H1 (cell line): ENCODE measurements at regions not wholly inside any gene's neighbourhood (a gene's known extent, or its start where the extent isn't known, plus 50 kb on each side); places are given as distances from the start of the nearest gene placed in this dataset.
"Not testable (repeated sequence)": the region's sequence is repeated elsewhere in the genome, so short reads cannot be mapped to it uniquely, and the experiment has no call there.

ENCODE experiments used
- CTCF ChIA-PET: fragments of 300-600 bp; sonication (Branson Sonifier 250); formaldehyde crosslinking; loops from one replicate; lab custom pipeline; 2021; ENCODE audit not compliant: partially characterized antibody; lab: Charles Lee
- POLR2A ChIA-PET: fragments of 300-600 bp; sonication (Branson Sonifier 250); formaldehyde crosslinking; loops from one replicate; lab custom pipeline; 2021; ENCODE audit warnings: inconsistent platforms; ENCODE audit not compliant: partially characterized antibody; lab: Charles Lee
- DNase-seq, 2 experiments: peaks; one replicate each; pipeline versions ENCODE4 v3.0.0 to v3.0.0-alpha.2; 2010 to 2022; ENCODE audit warnings: low spot score in 2 of 2, low read depth in 1 of 2, mixed read lengths in 1 of 2
- FAIRE-seq: peaks from 2 replicates; lab custom pipeline; 2011; peaks lifted over from hg19 to GRCh38; lab: Jason Lieb, UNC
- H2AFZ ChIP-seq: 2 replicates; pipeline ENCODE4 v1.8.1; 2012; ENCODE audit warnings: low read length, inconsistent platforms
- H2AK5ac ChIP-seq: 2 replicates; pipeline ENCODE4 v1.6.1; 2013; ENCODE audit warnings: low read depth, low read length
- H2BK120ac ChIP-seq: replicated peaks from 2 replicates; pipeline ENCODE3; 2013; ENCODE audit warnings: low read depth, low read length, inconsistent platforms
- H2BK12ac ChIP-seq: 2 replicates; pipeline ENCODE4 v1.6.1; 2013; ENCODE audit warnings: low read depth, low read length
- H2BK15ac ChIP-seq: 2 replicates; pipeline ENCODE4 v1.6.1; 2013; ENCODE audit warnings: low read length
- H2BK20ac ChIP-seq: 2 replicates; pipeline ENCODE4 v1.6.1; 2013; ENCODE audit warnings: low read length
- H2BK5ac ChIP-seq: 2 replicates; pipeline ENCODE4 v1.6.1; 2013; ENCODE audit warnings: low read depth, low read length
- H3K14ac ChIP-seq: 2 replicates; pipeline ENCODE4 v1.6.1; 2013; ENCODE audit warnings: inconsistent platforms; ENCODE audit not compliant: insufficient read length
- H3K18ac ChIP-seq: 2 replicates; pipeline ENCODE4 v1.6.1; 2013; ENCODE audit warnings: low read length; ENCODE audit errors: extremely low read depth
- H3K23ac ChIP-seq: 2 replicates; pipeline ENCODE4 v1.6.1; 2013; ENCODE audit warnings: inconsistent platforms; ENCODE audit not compliant: insufficient read length
- H3K23me2 ChIP-seq: 2 replicates; pipeline ENCODE4 v1.6.1; 2013; ENCODE audit warnings: low read depth, low read length
- H3K27ac ChIP-seq: 2 replicates; pipeline ENCODE4 v1.6.1; 2011; ENCODE audit warnings: low read depth, low read length, inconsistent platforms
- H3K27me3 ChIP-seq, 4 experiments: replicated peaks in 1 of 4; 1 replicate in 1 of 4; 2 replicates in 3 of 4; pipeline versions ENCODE4 v1.6.1 to v1.8.1; 2011 to 2013; ENCODE audit warnings: low read length in 3 of 4, mild to moderate bottlenecking in 3 of 4, inconsistent platforms in 2 of 4, mixed read lengths in 2 of 4, moderate library complexity in 1 of 4; ENCODE audit not compliant: control insufficient read depth in 3 of 4, insufficient read depth in 3 of 4; ENCODE audit errors: extremely low read depth in 1 of 4
- H3K36me3 ChIP-seq, 4 experiments: 2 replicates each; pipeline versions ENCODE4 v1.6.1 to v1.8.1; 2011 to 2013; ENCODE audit warnings: mild to moderate bottlenecking in 4 of 4, low read length in 3 of 4, moderate library complexity in 2 of 4, control low read depth in 1 of 4, inconsistent platforms in 1 of 4; ENCODE audit not compliant: insufficient read depth in 4 of 4, control insufficient read depth in 2 of 4
- H3K4ac ChIP-seq: replicated peaks from 2 replicates; pipeline ENCODE3; 2013; ENCODE audit warnings: low read length, low read depth, mixed read lengths, inconsistent platforms; ENCODE audit not compliant: insufficient read length
- H3K4me1 ChIP-seq, 4 experiments: replicated peaks in 1 of 4; 1 replicate in 1 of 4; 2 replicates in 3 of 4; pipeline versions ENCODE4 v1.6.1 to v1.8.1; 2011 to 2013; ENCODE audit warnings: low read length in 3 of 4, inconsistent platforms in 2 of 4, mixed read lengths in 1 of 4; ENCODE audit not compliant: insufficient read depth in 4 of 4, control insufficient read depth in 3 of 4
- H3K4me2 ChIP-seq, 2 experiments: 2 replicates each; pipeline versions ENCODE4 v1.6.1 to v1.8.1; 2011 to 2013; ENCODE audit warnings: low read depth in 2 of 2, low read length in 2 of 2, control low read depth in 1 of 2, inconsistent platforms in 1 of 2, mild to moderate bottlenecking in 1 of 2; ENCODE audit not compliant: insufficient read depth in 1 of 2
- H3K4me3 ChIP-seq, 4 experiments: fragments of 200-600, 300-600 bp in 1 of 4; sonication (generic), shearing (Covaris generic), sonication (Bioruptor Twin) in 1 of 4; 2 replicates each; pipeline versions ENCODE4 v1.5.1 to v1.8.1; 2011 to 2016; ENCODE audit warnings: low read length in 4 of 4, low read depth in 3 of 4, control low read depth in 2 of 4, inconsistent platforms in 2 of 4, mild to moderate bottlenecking in 2 of 4, mixed read lengths in 1 of 4, moderate library complexity in 1 of 4; ENCODE audit not compliant: insufficient read depth in 2 of 4; ENCODE audit errors: extremely low read depth in 1 of 4
- H3K56ac ChIP-seq: replicated peaks from 2 replicates; pipeline ENCODE3; 2013; ENCODE audit warnings: low read depth, mild to moderate bottlenecking, mixed read lengths, low read length, inconsistent platforms; ENCODE audit not compliant: insufficient read length
- H3K79me1 ChIP-seq: 2 replicates; pipeline ENCODE4 v1.6.1; 2013; ENCODE audit warnings: low read depth, low read length, control low read depth
- H3K79me2 ChIP-seq, 2 experiments: 2 replicates each; pipeline versions ENCODE4 v1.6.1 to v1.8.1; 2012 to 2013; ENCODE audit warnings: low read length in 2 of 2, mild to moderate bottlenecking in 2 of 2, inconsistent platforms in 1 of 2; ENCODE audit not compliant: insufficient read depth in 2 of 2, control insufficient read depth in 1 of 2
- H3K9ac ChIP-seq, 4 experiments: replicated peaks in 1 of 4; 1 replicate in 1 of 4; 2 replicates in 3 of 4; pipeline versions ENCODE4 v1.6.1 to v1.8.1; 2011 to 2013; ENCODE audit warnings: low read depth in 3 of 4, low read length in 3 of 4, control low read depth in 2 of 4, mild to moderate bottlenecking in 2 of 4, moderate library complexity in 2 of 4, inconsistent platforms in 1 of 4; ENCODE audit errors: extremely low read depth in 1 of 4
- H3K9me3 ChIP-seq, 2 experiments: 2 replicates each; pipeline versions ENCODE4 v1.6.1 to v1.8.1; 2012 to 2013; ENCODE audit warnings: mild to moderate bottlenecking in 2 of 2, moderate library complexity in 2 of 2, control low read depth in 1 of 2, inconsistent platforms in 1 of 2, low read depth in 1 of 2, low read length in 1 of 2, mixed read lengths in 1 of 2; ENCODE audit not compliant: insufficient read depth in 2 of 2
- H4K20me1 ChIP-seq, 2 experiments: replicated peaks in 1 of 2; 2 replicates each; pipeline versions ENCODE3 to v1.8.1; 2011 to 2013; ENCODE audit warnings: inconsistent platforms in 2 of 2, low read length in 2 of 2, mild to moderate bottlenecking in 1 of 2; ENCODE audit not compliant: insufficient read depth in 2 of 2, control insufficient read depth in 1 of 2
- H4K5ac ChIP-seq: 2 replicates; pipeline ENCODE4 v1.6.1; 2013; ENCODE audit warnings: low read length, low read depth, mixed read lengths, inconsistent platforms; ENCODE audit not compliant: insufficient read length
- H4K8ac ChIP-seq: 2 replicates; pipeline ENCODE4 v1.8.0; 2013; ENCODE audit warnings: mild to moderate bottlenecking, moderate library complexity, low read length, inconsistent platforms; ENCODE audit not compliant: insufficient read depth; ENCODE audit errors: extremely low read depth
- H4K91ac ChIP-seq: replicated peaks from 2 replicates; pipeline ENCODE3; 2013; ENCODE audit warnings: low read length, mixed read lengths, inconsistent platforms; ENCODE audit not compliant: insufficient read length
- WGBS, 2 experiments: shearing (Covaris generic) in 1 of 2; methylation state at CpG; one replicate each; pipeline versions ENCODE4 v1.1.6 to v1.1.7; 2013 to 2015; ENCODE audit warnings: low lambda C conversion rate in 2 of 2, mixed read lengths in 2 of 2, inconsistent platforms in 1 of 2, low coverage in 1 of 2, missing lambda C conversion rate in 1 of 2; ENCODE audit not compliant: insufficient replicate concordance in 2 of 2, insufficient coverage in 1 of 2, insufficient read length in 1 of 2; ENCODE audit errors: extremely low coverage in 1 of 2, missing lambda C conversion rate in 1 of 2; 5-methylcytosine and 5-hydroxymethylcytosine counted together

DNA sequence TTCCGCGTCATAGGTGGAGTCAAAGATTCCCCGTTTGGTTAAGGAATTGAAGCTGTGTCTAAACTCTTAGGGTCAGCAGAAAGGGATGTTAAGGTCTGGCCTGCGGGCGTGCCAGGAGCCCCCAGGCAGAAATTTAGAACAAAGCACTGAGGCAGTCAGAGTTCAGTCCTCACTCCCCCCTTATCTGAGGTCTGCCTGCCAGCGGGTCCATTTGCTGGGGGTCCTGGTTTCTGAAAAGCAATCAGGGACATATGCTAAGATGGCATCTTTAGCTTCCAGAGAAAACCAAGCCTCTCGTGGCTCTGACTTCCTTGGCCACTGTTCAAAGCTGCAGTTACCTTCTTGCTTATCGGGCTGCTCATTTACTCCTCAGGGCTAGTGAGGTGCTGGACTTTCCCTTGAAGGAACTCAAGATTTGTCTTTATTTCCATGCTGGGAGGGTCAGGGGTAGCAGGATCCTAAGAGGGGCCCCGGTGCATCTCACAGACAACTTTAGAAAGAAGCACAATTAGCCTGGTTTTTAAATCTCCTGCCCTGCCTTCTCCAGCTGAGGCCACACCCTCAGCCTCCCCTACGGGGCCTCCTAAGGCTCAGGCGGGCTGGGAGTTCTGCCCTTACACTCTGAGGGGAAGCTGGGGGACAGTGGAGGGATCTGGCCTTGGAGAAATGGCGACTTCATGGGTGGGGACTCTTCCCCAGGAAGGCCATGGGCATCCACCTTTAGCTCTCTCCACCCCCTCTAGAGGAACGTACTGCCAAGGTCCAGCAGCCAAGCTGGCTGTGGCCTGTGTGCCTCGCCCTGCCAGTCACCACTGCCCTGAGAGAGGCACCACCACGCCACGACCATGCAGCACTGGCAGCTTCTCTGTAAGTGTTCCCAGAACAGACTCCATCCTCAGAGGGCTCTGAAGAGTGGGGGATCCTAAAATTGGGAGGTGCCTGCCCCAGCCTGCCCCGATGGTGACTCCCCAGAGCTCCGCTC is 121.1 kb upstream of the MTLN start:
- H2BK20ac ChIP-seq, DNase-seq, H3K9ac ChIP-seq, H3K4me1 ChIP-seq, H3K79me1 ChIP-seq, H3K4ac ChIP-seq, H4K5ac ChIP-seq, H3K36me3 ChIP-seq, H2BK12ac ChIP-seq, H3K79me2 ChIP-seq, H4K8ac ChIP-seq, H3K14ac ChIP-seq, H3K4me2 ChIP-seq, H3K27ac ChIP-seq, H3K9me3 ChIP-seq, H2BK5ac ChIP-seq, H3K27me3 ChIP-seq, H3K4me3 ChIP-seq, CTCF ChIA-PET, H4K91ac ChIP-seq, H3K56ac ChIP-seq, H3K23me2 ChIP-seq, H2BK120ac ChIP-seq, H3K23ac ChIP-seq, POLR2A ChIA-PET, H4K20me1 ChIP-seq, H2AK5ac ChIP-seq, H2BK15ac ChIP-seq, H2AFZ ChIP-seq, H3K18ac ChIP-seq: not testable (repeated sequence)
- peak; percentile 62 for FAIRE-seq
- 95% methylated on average over 4 of the region's 18 CpGs; no CpG with 5 or more reads in 1 of the 2 experiments for WGBS, 2 experiments

DNA sequence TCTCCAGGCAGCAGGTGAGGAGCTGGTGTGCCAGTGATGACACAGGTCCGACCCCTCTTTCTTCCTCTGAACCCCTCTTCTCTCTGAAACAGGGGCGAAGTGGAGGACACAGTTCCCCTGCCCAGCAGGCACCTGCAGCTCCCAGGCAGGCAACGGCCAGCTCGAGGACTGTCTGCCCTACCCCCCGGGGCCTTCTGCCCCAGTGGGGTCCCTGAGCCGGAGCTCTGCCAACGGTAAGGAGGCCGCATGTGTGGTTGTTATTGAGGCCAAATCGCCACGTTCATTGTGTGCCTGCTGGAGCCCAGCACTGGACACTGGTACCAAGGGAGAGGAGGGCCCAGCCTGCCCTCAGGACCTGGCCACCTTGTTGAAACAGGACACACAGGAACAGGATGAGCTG is 119.3 kb upstream of the MTLN start:
- H3K36me3 ChIP-seq, H3K4me2 ChIP-seq, H3K4ac ChIP-seq, H4K5ac ChIP-seq, H3K18ac ChIP-seq, H3K56ac ChIP-seq, H4K91ac ChIP-seq, H2BK12ac ChIP-seq, FAIRE-seq, H3K4me1 ChIP-seq, H3K9ac ChIP-seq, DNase-seq, H2AK5ac ChIP-seq, H4K8ac ChIP-seq, H3K79me1 ChIP-seq, H3K14ac ChIP-seq, H3K23me2 ChIP-seq, H2BK15ac ChIP-seq, H3K27ac ChIP-seq, CTCF ChIA-PET, H4K20me1 ChIP-seq, H2AFZ ChIP-seq, H3K4me3 ChIP-seq, H3K23ac ChIP-seq, H3K27me3 ChIP-seq, H2BK5ac ChIP-seq, H2BK120ac ChIP-seq, POLR2A ChIA-PET, H3K79me2 ChIP-seq, H3K9me3 ChIP-seq, H2BK20ac ChIP-seq: not testable (repeated sequence)
- WGBS, 2 experiments: no CpG with 5 or more reads among the region's 10 CpGs
